ENCODE measurements at regions not wholly inside any gene's neighbourhood (a gene's known extent, or its start where the extent isn't known, plus 50 kb on each side); places are given as distances from the start of the nearest gene placed in this dataset.

- Mint-ChIP-seq H3K4me1 (ENCODE audit: low read depth) (no peaks in the 10 kb centered on the region), H3K9me3 (peaks cover 4% of the 10 kb centered on the region), H3K27me3 (ENCODE audit: insufficient read depth) (no peaks in the 10 kb centered on the region), H3K4me3 (no peak overlapping the region), H3K27ac (no peak overlapping the region), H3K36me3 (ENCODE audit: low read depth) (no peaks in the 10 kb centered on the region)
- DNase-seq (ENCODE audit: low spot score) = no peak
- intact Hi-C loops (cut with micrococcal nuclease) = no loop called here
These were observed 260.5 kb downstream of the CCDC85A start for GRCh38 chr2:56444339-56444738.

GRCh38 chr2:56448403-56449001 lies 264.7 kb downstream of the CCDC85A start:
- no peaks in the 10 kb centered on the region for H3K27me3 Mint-ChIP-seq (ENCODE audit: insufficient read depth)
- no peaks in the 10 kb centered on the region for H3K36me3 Mint-ChIP-seq (ENCODE audit: low read depth)
- H3K27ac Mint-ChIP-seq = no peak overlapping the region
- H3K4me3 Mint-ChIP-seq = no peak overlapping the region
- intact Hi-C loops (cut with micrococcal nuclease) = no loop called here
- no peaks in the 10 kb centered on the region for H3K4me1 Mint-ChIP-seq (ENCODE audit: low read depth)
- peaks cover 4% of the 10 kb centered on the region for H3K9me3 Mint-ChIP-seq
- no peak for DNase-seq (ENCODE audit: low spot score)

- no peak overlapping the region for H3K27ac Mint-ChIP-seq
- H3K36me3 Mint-ChIP-seq (ENCODE audit: low read depth) = no peaks in the 10 kb centered on the region
- intact Hi-C loops (cut with micrococcal nuclease) = no loop called here
- H3K27me3 Mint-ChIP-seq (ENCODE audit: insufficient read depth) = no peaks in the 10 kb centered on the region
- no peak overlapping the region for H3K4me3 Mint-ChIP-seq
- peaks cover 4% of the 10 kb centered on the region for H3K9me3 Mint-ChIP-seq
- H3K4me1 Mint-ChIP-seq (ENCODE audit: low read depth) = no peaks in the 10 kb centered on the region
- no peak for DNase-seq (ENCODE audit: low spot score)
These were observed 265.2 kb downstream of the CCDC85A start for GRCh38 chr2:56449002-56449431.

GRCh38 chr2:56449449-56449860 lies 265.7 kb downstream of the CCDC85A start:
- Mint-ChIP-seq H3K36me3 (ENCODE audit: low read depth) (no peaks in the 10 kb centered on the region), H3K4me3 (no peak overlapping the region), H3K4me1 (ENCODE audit: low read depth) (no peaks in the 10 kb centered on the region), H3K9me3 (peaks cover 3% of the 10 kb centered on the region), H3K27ac (no peak overlapping the region), H3K27me3 (ENCODE audit: insufficient read depth) (no peaks in the 10 kb centered on the region)
- DNase-seq (ENCODE audit: low spot score) = no peak
- intact Hi-C loops (cut with micrococcal nuclease) = no loop called here

GRCh38 chr2:56450047-56450446 lies 266.3 kb downstream of the CCDC85A start:
- H3K27ac Mint-ChIP-seq = no peak overlapping the region
- no peak overlapping the region for H3K4me3 Mint-ChIP-seq
- H3K27me3 Mint-ChIP-seq (ENCODE audit: insufficient read depth) = no peaks in the 10 kb centered on the region
- intact Hi-C loops (cut with micrococcal nuclease) = no loop called here
- DNase-seq (ENCODE audit: low spot score) = no peak
- H3K36me3 Mint-ChIP-seq (ENCODE audit: low read depth) = no peaks in the 10 kb centered on the region
- no peaks in the 10 kb centered on the region for H3K4me1 Mint-ChIP-seq (ENCODE audit: low read depth)
- H3K9me3 Mint-ChIP-seq = no peaks in the 10 kb centered on the region

GRCh38 chr2:56450772-56451171 lies 267.0 kb downstream of the CCDC85A start:
- no peaks in the 10 kb centered on the region for H3K36me3 Mint-ChIP-seq (ENCODE audit: low read depth)
- DNase-seq (ENCODE audit: low spot score) = no peak
- no peaks in the 10 kb centered on the region for H3K4me1 Mint-ChIP-seq (ENCODE audit: low read depth)
- no peaks in the 10 kb centered on the region for H3K27me3 Mint-ChIP-seq (ENCODE audit: insufficient read depth)
- no peak overlapping the region for H3K27ac Mint-ChIP-seq
- H3K9me3 Mint-ChIP-seq = no peaks in the 10 kb centered on the region
- intact Hi-C loops (cut with micrococcal nuclease) = no loop called here
- no peak overlapping the region for H3K4me3 Mint-ChIP-seq

GRCh38 chr2:56455642-56456041 lies 271.9 kb downstream of the CCDC85A start:
- no peaks in the 10 kb centered on the region for H3K36me3 Mint-ChIP-seq (ENCODE audit: low read depth)
- intact Hi-C loops (cut with micrococcal nuclease) = no loop called here
- H3K9me3 Mint-ChIP-seq = no peaks in the 10 kb centered on the region
- no peaks in the 10 kb centered on the region for H3K27me3 Mint-ChIP-seq (ENCODE audit: insufficient read depth)
- H3K4me1 Mint-ChIP-seq (ENCODE audit: low read depth) = no peaks in the 10 kb centered on the region
- DNase-seq (ENCODE audit: low spot score) = no peak
- no peak overlapping the region for H3K27ac Mint-ChIP-seq
- H3K4me3 Mint-ChIP-seq = no peak overlapping the region

GRCh38 chr2:56456791-56457190 lies 273.0 kb downstream of the CCDC85A start:
- H3K36me3 Mint-ChIP-seq (ENCODE audit: low read depth) = no peaks in the 10 kb centered on the region
- no peaks in the 10 kb centered on the region for H3K9me3 Mint-ChIP-seq
- intact Hi-C loops (cut with micrococcal nuclease) = no loop called here
- no peak overlapping the region for H3K27ac Mint-ChIP-seq
- no peaks in the 10 kb centered on the region for H3K4me1 Mint-ChIP-seq (ENCODE audit: low read depth)
- H3K27me3 Mint-ChIP-seq (ENCODE audit: insufficient read depth) = no peaks in the 10 kb centered on the region
- no peak for DNase-seq (ENCODE audit: low spot score)
- H3K4me3 Mint-ChIP-seq = no peak overlapping the region

GRCh38 chr2:56460508-56460907 lies 276.7 kb downstream of the CCDC85A start:
- no peak overlapping the region for H3K27ac Mint-ChIP-seq
- no peaks in the 10 kb centered on the region for H3K4me1 Mint-ChIP-seq (ENCODE audit: low read depth)
- no peaks in the 10 kb centered on the region for H3K27me3 Mint-ChIP-seq (ENCODE audit: insufficient read depth)
- H3K9me3 Mint-ChIP-seq = peaks cover 6% of the 10 kb centered on the region
- H3K4me3 Mint-ChIP-seq = no peak overlapping the region
- intact Hi-C loops (cut with micrococcal nuclease) = no loop called here
- no peaks in the 10 kb centered on the region for H3K36me3 Mint-ChIP-seq (ENCODE audit: low read depth)
- DNase-seq (ENCODE audit: low spot score) = no peak

- Mint-ChIP-seq H3K4me3 (no peak overlapping the region), H3K9me3 (peaks cover 6% of the 10 kb centered on the region), H3K4me1 (ENCODE audit: low read depth) (no peaks in the 10 kb centered on the region), H3K36me3 (ENCODE audit: low read depth) (no peaks in the 10 kb centered on the region), H3K27me3 (ENCODE audit: insufficient read depth) (no peaks in the 10 kb centered on the region), H3K27ac (no peak overlapping the region)
- DNase-seq (ENCODE audit: low spot score) = no peak
- intact Hi-C loops (cut with micrococcal nuclease) = no loop called here
These were observed 280.3 kb downstream of the CCDC85A start for GRCh38 chr2:56464066-56464465.

- H3K27me3 Mint-ChIP-seq (ENCODE audit: insufficient read depth) = no peaks in the 10 kb centered on the region
- DNase-seq (ENCODE audit: low spot score) = no peak
- peaks cover 6% of the 10 kb centered on the region for H3K9me3 Mint-ChIP-seq
- H3K4me3 Mint-ChIP-seq = no peak overlapping the region
- H3K27ac Mint-ChIP-seq = no peak overlapping the region
- no peaks in the 10 kb centered on the region for H3K4me1 Mint-ChIP-seq (ENCODE audit: low read depth)
- no peaks in the 10 kb centered on the region for H3K36me3 Mint-ChIP-seq (ENCODE audit: low read depth)
- intact Hi-C loops (cut with micrococcal nuclease) = no loop called here
These were observed 280.8 kb downstream of the CCDC85A start for GRCh38 chr2:56464613-56465012.

- Mint-ChIP-seq H3K27me3 (ENCODE audit: insufficient read depth) (no peaks in the 10 kb centered on the region), H3K4me3 (no peak overlapping the region), H3K4me1 (ENCODE audit: low read depth) (no peaks in the 10 kb centered on the region), H3K36me3 (ENCODE audit: low read depth) (no peaks in the 10 kb centered on the region), H3K27ac (no peak overlapping the region), H3K9me3 (peaks cover 6% of the 10 kb centered on the region)
- DNase-seq (ENCODE audit: low spot score) = no peak
- intact Hi-C loops (cut with micrococcal nuclease) = no loop called here
These were observed 281.7 kb downstream of the CCDC85A start for GRCh38 chr2:56465491-56465890.

GRCh38 chr2:56473524-56473923 lies 289.7 kb downstream of the CCDC85A start:
- Mint-ChIP-seq H3K4me1 (ENCODE audit: low read depth) (no peaks in the 10 kb centered on the region), H3K27ac (no peak overlapping the region), H3K27me3 (ENCODE audit: insufficient read depth) (no peaks in the 10 kb centered on the region), H3K36me3 (ENCODE audit: low read depth) (no peaks in the 10 kb centered on the region), H3K9me3 (no peaks in the 10 kb centered on the region), H3K4me3 (no peak overlapping the region)
- no peak for DNase-seq (ENCODE audit: low spot score)
- intact Hi-C loops (cut with micrococcal nuclease) = no loop called here

Data from activated T-helper 1 cell treated with anti-CD3 and anti-CD28 coated beads, Interleukin-12 subunit alpha, Interleukin-12 subunit beta, Interleukin-2, Interleukin-4 antibody, amounts not matched to agents 30 ng/mL and 10 ng/mL and 1 ng/mL, durations not matched to agents 14 hours and 24 hours and 36 hours (primary cell).